Neural progenitor cell (in vitro differentiated cells): ENCODE measurements at regions not wholly inside any gene's neighbourhood (a gene's known extent, or its start where the extent isn't known, plus 50 kb on each side); places are given as distances from the start of the nearest gene placed in this dataset.

ENCODE experiments used
- DNase-seq: peaks from one replicate; pipeline ENCODE4 v3.0.0-alpha.2; 2016; ENCODE audit warnings: low spot score
- H2AFZ ChIP-seq: fragments of 200-600 bp; sonication (generic); replicated peaks from 2 replicates; pipeline ENCODE4 v1.6.1; 2016; ENCODE audit warnings: antibody characterized with exemption
- H3F3A ChIP-seq: fragments of 200-600 bp; sonication (generic); 2 replicates; pipeline ENCODE4 v1.6.1; 2016; ENCODE audit warnings: antibody characterized with exemption, low read depth
- H3K27ac ChIP-seq: fragments of 200-600 bp; sonication (generic); 2 replicates; pipeline ENCODE4 v1.5.1; 2016; ENCODE audit warnings: mild to moderate bottlenecking
- H3K27me3 ChIP-seq: fragments of 200-600 bp; sonication (generic); 2 replicates; pipeline ENCODE4 v1.6.1; 2016; ENCODE audit warnings: mild to moderate bottlenecking, moderate library complexity
- H3K36me3 ChIP-seq: fragments of 200-600 bp; sonication (generic); 2 replicates; pipeline ENCODE4 v1.5.1; 2016
- H3K4me1 ChIP-seq: fragments of 200-600 bp; sonication (generic); 2 replicates; pipeline ENCODE4 v1.6.1; 2016; ENCODE audit warnings: mixed run types
- H3K4me2 ChIP-seq: fragments of 200-600 bp; sonication (generic); 2 replicates; pipeline ENCODE4 v1.6.1; 2016
- H3K4me3 ChIP-seq: fragments of 200-600 bp; sonication (generic); 2 replicates; pipeline ENCODE4 v1.5.1; 2016
- H3K79me2 ChIP-seq: fragments of 200-600 bp; sonication (generic); 2 replicates; pipeline ENCODE4 v1.6.1; 2016; ENCODE audit warnings: low read depth
- H3K9ac ChIP-seq: fragments of 200-600 bp; sonication (generic); 2 replicates; pipeline ENCODE4 v1.6.1; 2016
- H3K9me3 ChIP-seq: fragments of 200-600 bp; sonication (generic); 2 replicates; pipeline ENCODE4 v1.5.1; 2016; ENCODE audit warnings: low read depth
- H4K20me1 ChIP-seq: fragments of 200-600 bp; sonication (generic); 2 replicates; pipeline ENCODE4 v1.6.1; 2016; ENCODE audit warnings: low read depth
- H3K27ac Mint-ChIP-seq: 3 replicates; pipeline ENCODE4 v1.8.0; 2021; ENCODE audit warnings: mixed read lengths
- H3K27me3 Mint-ChIP-seq: 2 replicates; pipeline ENCODE4 v1.8.0; 2022; ENCODE audit warnings: low read depth, mild to moderate bottlenecking, inconsistent platforms, moderate library complexity, mixed read lengths; ENCODE audit not compliant: insufficient read depth
- H3K36me3 Mint-ChIP-seq: 3 replicates; pipeline ENCODE4 v1.8.0; 2021; ENCODE audit warnings: mixed read lengths
- H3K4me1 Mint-ChIP-seq: 3 replicates; pipeline ENCODE4 v1.8.0; 2021; ENCODE audit warnings: mixed read lengths
- H3K4me3 Mint-ChIP-seq: 3 replicates; pipeline ENCODE4 v1.8.0; 2021; ENCODE audit warnings: mild to moderate bottlenecking, moderate library complexity, mixed read lengths
- H3K9me3 Mint-ChIP-seq: 3 replicates; pipeline ENCODE4 v1.8.0; 2020; ENCODE audit warnings: mixed read lengths
- EZH2 ChIP-seq: fragments of 200-600 bp; sonication (generic); IDR thresholded peaks from 2 replicates; pipeline ENCODE4 v1.6.1; 2017; ENCODE audit warnings: antibody characterized with exemption, mild to moderate bottlenecking, moderate library complexity
- EZH2phosphoT487 ChIP-seq: fragments of 200-600 bp; sonication (generic); IDR thresholded peaks from 2 replicates; pipeline ENCODE4 v1.6.1; 2017; ENCODE audit warnings: antibody characterized with exemption
- TF ChIP-seq, protein P1 (sequence below): fragments of 200-600 bp; sonication (generic); IDR thresholded peaks from 2 replicates; pipeline ENCODE4 v1.5.1; 2017; ENCODE audit warnings: antibody characterized with exemption, mild to moderate bottlenecking

DNA sequence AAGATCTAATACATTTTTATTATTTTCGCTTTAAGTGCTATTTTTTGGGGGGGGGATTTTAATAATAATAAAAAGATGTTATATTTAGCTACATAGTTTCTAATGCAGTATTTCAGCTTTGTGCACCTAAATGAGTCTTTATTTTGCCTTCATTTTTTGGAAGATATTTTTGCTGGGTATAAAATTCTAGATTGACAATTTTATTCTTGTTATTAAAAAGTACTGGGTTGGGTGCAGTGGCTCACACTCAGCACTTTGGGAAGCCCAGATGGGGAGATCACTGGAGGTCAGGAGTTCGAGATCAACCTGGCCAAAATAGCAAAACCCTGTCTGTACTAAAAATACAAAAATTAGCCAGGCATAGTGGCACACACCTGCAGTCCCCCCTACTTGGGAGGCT lies 173.6 kb downstream of the SLC15A5 start:
- H3K4me1 ChIP-seq: peaks cover 10% of the 10 kb centered on the region
- no peaks in the 10 kb centered on the region for H3K27me3 Mint-ChIP-seq
- peaks cover 15% of the 10 kb centered on the region for H3K9me3 ChIP-seq
- no peak overlapping the region for H3K4me2 ChIP-seq
- H3K36me3 ChIP-seq: no peaks in the 10 kb centered on the region
- H3K4me3 Mint-ChIP-seq: no peak overlapping the region
- no peaks in the 10 kb centered on the region for H3F3A ChIP-seq
- peaks cover 28% of the 10 kb centered on the region for H3K9me3 Mint-ChIP-seq
- peaks cover 1% of the 10 kb centered on the region for H3K36me3 Mint-ChIP-seq
- no peak overlapping the region for H3K4me3 ChIP-seq
- no peak overlapping the region for H3K9ac ChIP-seq
- no peaks in the 10 kb centered on the region for H3K79me2 ChIP-seq
- no peak overlapping the region for H2AFZ ChIP-seq
- no peaks in the 10 kb centered on the region for H4K20me1 ChIP-seq
- no peak overlapping the region for H3K27ac Mint-ChIP-seq
- H3K27ac ChIP-seq: no peak overlapping the region
- no peaks in the 10 kb centered on the region for H3K27me3 ChIP-seq
- no peak for DNase-seq
- H3K4me1 Mint-ChIP-seq: peaks cover 14% of the 10 kb centered on the region
- TF ChIP-seq EZH2 (no peak), EZH2phosphoT487 (no peak)
- TF ChIP-seq, protein P1, sequence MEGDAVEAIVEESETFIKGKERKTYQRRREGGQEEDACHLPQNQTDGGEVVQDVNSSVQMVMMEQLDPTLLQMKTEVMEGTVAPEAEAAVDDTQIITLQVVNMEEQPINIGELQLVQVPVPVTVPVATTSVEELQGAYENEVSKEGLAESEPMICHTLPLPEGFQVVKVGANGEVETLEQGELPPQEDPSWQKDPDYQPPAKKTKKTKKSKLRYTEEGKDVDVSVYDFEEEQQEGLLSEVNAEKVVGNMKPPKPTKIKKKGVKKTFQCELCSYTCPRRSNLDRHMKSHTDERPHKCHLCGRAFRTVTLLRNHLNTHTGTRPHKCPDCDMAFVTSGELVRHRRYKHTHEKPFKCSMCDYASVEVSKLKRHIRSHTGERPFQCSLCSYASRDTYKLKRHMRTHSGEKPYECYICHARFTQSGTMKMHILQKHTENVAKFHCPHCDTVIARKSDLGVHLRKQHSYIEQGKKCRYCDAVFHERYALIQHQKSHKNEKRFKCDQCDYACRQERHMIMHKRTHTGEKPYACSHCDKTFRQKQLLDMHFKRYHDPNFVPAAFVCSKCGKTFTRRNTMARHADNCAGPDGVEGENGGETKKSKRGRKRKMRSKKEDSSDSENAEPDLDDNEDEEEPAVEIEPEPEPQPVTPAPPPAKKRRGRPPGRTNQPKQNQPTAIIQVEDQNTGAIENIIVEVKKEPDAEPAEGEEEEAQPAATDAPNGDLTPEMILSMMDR: no peak

DNA sequence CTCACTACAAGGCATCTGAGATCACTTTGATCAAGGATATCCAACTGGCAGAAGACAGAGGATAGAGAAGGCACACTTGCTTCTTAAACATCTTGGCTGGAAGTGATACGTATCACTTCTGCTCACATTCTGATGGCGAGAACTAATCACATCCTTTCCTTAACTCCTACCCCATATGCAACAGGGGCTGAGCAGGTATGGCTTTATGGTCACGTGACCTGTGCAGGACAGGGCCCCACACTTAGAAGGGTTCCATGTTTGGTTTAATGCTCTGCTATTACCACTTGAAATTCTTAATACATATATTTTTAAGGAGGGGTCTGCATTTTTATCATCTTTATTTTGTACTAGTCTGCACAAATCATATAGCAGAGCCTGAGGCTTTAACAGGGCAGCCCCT lies 177.3 kb downstream of the SLC15A5 start:
- H3K9me3 Mint-ChIP-seq: peaks cover 22% of the 10 kb centered on the region
- H4K20me1 ChIP-seq: no peaks in the 10 kb centered on the region
- no peak overlapping the region for H3K9ac ChIP-seq
- peaks cover 19% of the 10 kb centered on the region for H3K4me1 Mint-ChIP-seq
- no peaks in the 10 kb centered on the region for H3K27me3 ChIP-seq
- H3K79me2 ChIP-seq: no peaks in the 10 kb centered on the region
- no peak overlapping the region for H3K4me2 ChIP-seq
- H3K27ac Mint-ChIP-seq: no peak overlapping the region
- H3K27ac ChIP-seq: no peak overlapping the region
- no peaks in the 10 kb centered on the region for H3K4me1 ChIP-seq
- H3K4me3 ChIP-seq: no peak overlapping the region
- H3K36me3 Mint-ChIP-seq: no peaks in the 10 kb centered on the region
- H3K9me3 ChIP-seq: peaks cover 15% of the 10 kb centered on the region
- TF ChIP-seq, protein P1: no peak
- TF ChIP-seq EZH2phosphoT487: no peak
- no peak for TF ChIP-seq EZH2
- no peaks in the 10 kb centered on the region for H3K36me3 ChIP-seq
- no peaks in the 10 kb centered on the region for H3K27me3 Mint-ChIP-seq
- no peak overlapping the region for H2AFZ ChIP-seq
- no peak overlapping the region for H3K4me3 Mint-ChIP-seq
- no peaks in the 10 kb centered on the region for H3F3A ChIP-seq
- no peak for DNase-seq

DNA sequence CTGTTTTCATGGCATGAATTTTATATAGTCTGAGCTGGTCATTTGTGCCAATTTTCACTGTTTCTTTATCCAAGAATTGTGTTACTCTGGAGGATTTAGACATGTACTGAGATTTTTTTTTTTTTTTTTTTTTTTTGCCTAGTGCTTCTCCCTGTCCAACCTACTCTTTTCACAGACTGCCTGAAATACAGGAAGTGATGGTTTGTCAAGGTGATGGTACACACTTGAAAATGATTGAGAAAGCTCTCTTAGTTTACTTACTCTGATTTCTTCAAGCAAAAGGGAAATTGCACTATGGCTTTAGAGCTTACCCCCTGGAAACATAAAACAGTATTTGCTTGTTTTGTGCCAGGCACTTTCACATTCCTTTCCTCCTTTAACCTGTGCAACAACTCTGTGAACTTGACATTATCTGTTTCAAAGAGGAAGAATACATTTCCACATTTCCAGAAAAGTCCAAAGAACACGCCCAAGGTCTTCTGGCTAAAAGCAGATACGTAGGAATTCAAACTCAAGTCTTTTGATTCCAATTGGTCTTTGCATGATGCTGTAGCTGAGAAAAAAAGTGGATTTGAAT lies 181.1 kb downstream of the SLC15A5 start:
- H3K4me1 ChIP-seq: no peaks in the 10 kb centered on the region
- H3K4me1 Mint-ChIP-seq: peaks cover 22% of the 10 kb centered on the region
- H4K20me1 ChIP-seq: no peaks in the 10 kb centered on the region
- H2AFZ ChIP-seq: no peak overlapping the region
- peaks cover 3% of the 10 kb centered on the region for H3K27me3 Mint-ChIP-seq
- H3K27me3 ChIP-seq: no peaks in the 10 kb centered on the region
- TF ChIP-seq, protein P1: no peak
- TF ChIP-seq EZH2phosphoT487 (no peak), EZH2 (no peak)
- H3K9ac ChIP-seq: no peak overlapping the region
- no peaks in the 10 kb centered on the region for H3F3A ChIP-seq
- peaks cover 7% of the 10 kb centered on the region for H3K9me3 Mint-ChIP-seq
- H3K4me3 ChIP-seq: no peak overlapping the region
- H3K36me3 Mint-ChIP-seq: peaks cover 3% of the 10 kb centered on the region
- no peaks in the 10 kb centered on the region for H3K79me2 ChIP-seq
- peak overlapping the region; percentile 84 for H3K27ac Mint-ChIP-seq
- H3K36me3 ChIP-seq: no peaks in the 10 kb centered on the region
- DNase-seq: no peak
- no peak overlapping the region for H3K4me3 Mint-ChIP-seq
- H3K4me2 ChIP-seq: no peak overlapping the region
- no peak overlapping the region for H3K27ac ChIP-seq
- no peaks in the 10 kb centered on the region for H3K9me3 ChIP-seq
